HepG2 (cell line): ENCODE measurements at regions not wholly inside any gene's neighbourhood (a gene's known extent, or its start where the extent isn't known, plus 50 kb on each side); places are given as distances from the start of the nearest gene placed in this dataset.

Source experiments
- CBX2 ChIP-seq, 2 experiments: fragments of 200-600 bp in 1 of 2; sonication (generic); formaldehyde crosslinking in 1 of 2; IDR thresholded peaks; 2 replicates each; pipeline versions ENCODE4 v1.7.0 to v1.8.1; 2018 to 2022; ENCODE audit warnings: low read depth in 2 of 2, low read length in 1 of 2, mild to moderate bottlenecking in 1 of 2, missing genetic modification reagents in 1 of 2
- HOXD1 ChIP-seq: sonication (generic); formaldehyde crosslinking; IDR thresholded peaks from 2 replicates; pipeline ENCODE4 v1.5.0; 2020; ENCODE audit warnings: missing genetic modification reagents
- KLF9 ChIP-seq: IDR thresholded peaks from 2 replicates; pipeline ENCODE4 v1.6.1; 2016; ENCODE audit warnings: low read depth
- MIXL1 ChIP-seq: IDR thresholded peaks from 2 replicates; pipeline ENCODE4 v1.6.1; 2016
- NFKB2 ChIP-seq: sonication (generic); formaldehyde crosslinking; IDR thresholded peaks from 2 replicates; pipeline ENCODE4 v1.4.0; 2020; ENCODE audit warnings: missing genetic modification reagents, borderline replicate concordance
- RXRA ChIP-seq: sonication (generic); formaldehyde crosslinking; IDR thresholded peaks from 2 replicates; pipeline ENCODE4 v1.5.1; 2020; ENCODE audit warnings: missing genetic modification reagents
- SALL1 ChIP-seq: sonication (generic); formaldehyde crosslinking; IDR thresholded peaks from 2 replicates; pipeline ENCODE4 v1.8.0; 2022; ENCODE audit warnings: mild to moderate bottlenecking, missing genetic modification reagents
- TERF1 ChIP-seq: sonication (generic); formaldehyde crosslinking; IDR thresholded peaks from 2 replicates; pipeline ENCODE4 v1.8.0; 2022; ENCODE audit warnings: mild to moderate bottlenecking, missing genetic modification reagents, moderate library complexity
- ZMYM3 ChIP-seq: sonication (generic); formaldehyde crosslinking; IDR thresholded peaks from 2 replicates; pipeline ENCODE4 v1.5.1; 2020; ENCODE audit warnings: mild to moderate bottlenecking, missing genetic modification reagents
- ZNF30 ChIP-seq: sonication (generic); formaldehyde crosslinking; IDR thresholded peaks from 2 replicates; pipeline ENCODE4 v1.5.0; 2020; ENCODE audit warnings: mild to moderate bottlenecking, missing genetic modification reagents
- ZNF646 ChIP-seq: sonication (generic); formaldehyde crosslinking; IDR thresholded peaks from 2 replicates; pipeline ENCODE4 v1.9.0; 2021; ENCODE audit warnings: mild to moderate bottlenecking, missing genetic modification reagents
- ZNF737 ChIP-seq: sonication (generic); formaldehyde crosslinking; IDR thresholded peaks from 2 replicates; pipeline ENCODE4 v1.5.0; 2020; ENCODE audit warnings: missing genetic modification reagents, mild to moderate bottlenecking, borderline replicate concordance
- TF ChIP-seq, protein P1 (sequence below): sonication (generic); formaldehyde crosslinking; IDR thresholded peaks from 2 replicates; pipeline ENCODE4 v1.4.0; 2020; ENCODE audit warnings: missing genetic modification reagents
- TF ChIP-seq, protein P2 (sequence below): sonication (generic); formaldehyde crosslinking; IDR thresholded peaks from 2 replicates; pipeline ENCODE4 v1.5.0; 2020; ENCODE audit warnings: mild to moderate bottlenecking, missing genetic modification reagents
- TF ChIP-seq, protein P3 (sequence below): sonication (generic); formaldehyde crosslinking; IDR thresholded peaks from 2 replicates; pipeline ENCODE4 v1.5.0; 2020; ENCODE audit warnings: mild to moderate bottlenecking, missing genetic modification reagents

- TF ChIP-seq CBX2 (IDR thresholded peaks at IDR 0.05; ENCODE audit: low read depth, low read length) (no peak), CBX2 (CRISPR knock-in tag; IDR thresholded peaks at IDR 0.05; ENCODE audit: low read depth) (no peak), TERF1 (CRISPR knock-in tag) (no peak), ZNF30 (CRISPR knock-in tag) (no peak), NFKB2 (CRISPR knock-in tag) (no peak), ZNF646 (CRISPR knock-in tag) (no peak), HOXD1 (CRISPR knock-in tag) (no peak), ZNF737 (CRISPR knock-in tag) (no peak), KLF9 (CRISPR knock-in tag) (no peak), SALL1 (peak; percentile 27; the same call in 1 of the 2 replicates), MIXL1 (CRISPR knock-in tag) (no peak), RXRA (CRISPR knock-in tag) (peak; percentile 66; the same call in 1 of the 2 replicates), ZMYM3 (CRISPR knock-in tag) (peak; percentile 15; the same call in 1 of the 2 replicates)
- TF ChIP-seq, protein P1, sequence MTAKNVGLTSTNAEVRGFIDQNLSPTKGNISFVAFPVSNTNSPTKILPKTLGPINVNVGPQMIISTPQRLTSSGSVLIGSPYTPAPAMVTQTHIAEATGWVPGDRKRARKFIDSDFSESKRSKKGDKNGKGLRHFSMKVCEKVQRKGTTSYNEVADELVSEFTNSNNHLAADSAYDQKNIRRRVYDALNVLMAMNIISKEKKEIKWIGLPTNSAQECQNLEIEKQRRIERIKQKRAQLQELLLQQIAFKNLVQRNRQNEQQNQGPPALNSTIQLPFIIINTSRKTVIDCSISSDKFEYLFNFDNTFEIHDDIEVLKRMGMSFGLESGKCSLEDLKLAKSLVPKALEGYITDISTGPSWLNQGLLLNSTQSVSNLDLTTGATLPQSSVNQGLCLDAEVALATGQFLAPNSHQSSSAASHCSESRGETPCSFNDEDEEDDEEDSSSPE = no peak
- TF ChIP-seq, protein P2, sequence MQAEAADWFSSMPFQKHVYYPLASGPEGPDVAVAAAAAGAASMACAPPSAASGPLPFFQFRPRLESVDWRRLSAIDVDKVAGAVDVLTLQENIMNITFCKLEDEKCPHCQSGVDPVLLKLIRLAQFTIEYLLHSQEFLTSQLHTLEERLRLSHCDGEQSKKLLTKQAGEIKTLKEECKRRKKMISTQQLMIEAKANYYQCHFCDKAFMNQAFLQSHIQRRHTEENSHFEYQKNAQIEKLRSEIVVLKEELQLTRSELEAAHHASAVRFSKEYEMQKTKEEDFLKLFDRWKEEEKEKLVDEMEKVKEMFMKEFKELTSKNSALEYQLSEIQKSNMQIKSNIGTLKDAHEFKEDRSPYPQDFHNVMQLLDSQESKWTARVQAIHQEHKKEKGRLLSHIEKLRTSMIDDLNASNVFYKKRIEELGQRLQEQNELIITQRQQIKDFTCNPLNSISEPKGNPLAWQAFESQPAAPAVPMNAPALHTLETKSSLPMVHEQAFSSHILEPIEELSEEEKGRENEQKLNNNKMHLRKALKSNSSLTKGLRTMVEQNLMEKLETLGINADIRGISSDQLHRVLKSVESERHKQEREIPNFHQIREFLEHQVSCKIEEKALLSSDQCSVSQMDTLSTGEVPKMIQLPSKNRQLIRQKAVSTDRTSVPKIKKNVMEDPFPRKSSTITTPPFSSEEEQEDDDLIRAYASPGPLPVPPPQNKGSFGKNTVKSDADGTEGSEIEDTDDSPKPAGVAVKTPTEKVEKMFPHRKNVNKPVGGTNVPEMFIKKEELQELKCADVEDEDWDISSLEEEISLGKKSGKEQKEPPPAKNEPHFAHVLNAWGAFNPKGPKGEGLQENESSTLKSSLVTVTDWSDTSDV (CRISPR knock-in tag) = no peak
- TF ChIP-seq, protein P3, sequence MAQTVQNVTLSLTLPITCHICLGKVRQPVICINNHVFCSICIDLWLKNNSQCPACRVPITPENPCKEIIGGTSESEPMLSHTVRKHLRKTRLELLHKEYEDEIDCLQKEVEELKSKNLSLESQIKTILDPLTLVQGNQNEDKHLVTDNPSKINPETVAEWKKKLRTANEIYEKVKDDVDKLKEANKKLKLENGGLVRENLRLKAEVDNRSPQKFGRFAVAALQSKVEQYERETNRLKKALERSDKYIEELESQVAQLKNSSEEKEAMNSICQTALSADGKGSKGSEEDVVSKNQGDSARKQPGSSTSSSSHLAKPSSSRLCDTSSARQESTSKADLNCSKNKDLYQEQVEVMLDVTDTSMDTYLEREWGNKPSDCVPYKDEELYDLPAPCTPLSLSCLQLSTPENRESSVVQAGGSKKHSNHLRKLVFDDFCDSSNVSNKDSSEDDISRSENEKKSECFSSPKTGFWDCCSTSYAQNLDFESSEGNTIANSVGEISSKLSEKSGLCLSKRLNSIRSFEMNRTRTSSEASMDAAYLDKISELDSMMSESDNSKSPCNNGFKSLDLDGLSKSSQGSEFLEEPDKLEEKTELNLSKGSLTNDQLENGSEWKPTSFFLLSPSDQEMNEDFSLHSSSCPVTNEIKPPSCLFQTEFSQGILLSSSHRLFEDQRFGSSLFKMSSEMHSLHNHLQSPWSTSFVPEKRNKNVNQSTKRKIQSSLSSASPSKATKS (CRISPR knock-in tag) = no peak
These were observed 401.2 kb upstream of the PROX1 start (continued) for GRCh38 chr1:213586587-213586972.
